ENCODE measurements at regions not wholly inside any gene's neighbourhood (a gene's known extent, or its start where the extent isn't known, plus 50 kb on each side); places are given as distances from the start of the nearest gene placed in this dataset.
"Not testable (repeated sequence)": the region's sequence is repeated elsewhere in the genome, so short reads cannot be mapped to it uniquely, and the experiment has no call there.

DNA sequence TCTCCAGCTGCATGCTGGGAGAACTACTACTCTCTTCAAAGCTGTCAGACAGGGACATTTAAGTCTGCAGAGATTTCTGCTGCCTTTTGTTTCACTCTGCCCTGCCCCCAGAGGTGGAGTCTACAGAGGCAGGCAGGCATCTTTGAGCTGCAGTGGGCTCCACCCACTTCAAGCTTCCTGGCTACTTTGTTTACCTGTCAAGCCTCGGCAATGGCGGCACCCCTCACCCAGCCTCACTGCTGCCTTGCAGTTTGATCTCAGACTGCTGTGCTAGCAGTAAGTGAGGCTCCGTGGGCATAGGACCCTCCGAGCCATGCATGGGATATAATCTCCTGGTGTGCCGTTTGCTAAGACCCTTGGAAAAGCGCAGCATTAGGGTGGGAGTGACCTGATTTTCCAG is 61.7 kb downstream of the DMRTA1 start:
- not testable (repeated sequence) for DNase-seq (ENCODE audit: low spot score)

DNA sequence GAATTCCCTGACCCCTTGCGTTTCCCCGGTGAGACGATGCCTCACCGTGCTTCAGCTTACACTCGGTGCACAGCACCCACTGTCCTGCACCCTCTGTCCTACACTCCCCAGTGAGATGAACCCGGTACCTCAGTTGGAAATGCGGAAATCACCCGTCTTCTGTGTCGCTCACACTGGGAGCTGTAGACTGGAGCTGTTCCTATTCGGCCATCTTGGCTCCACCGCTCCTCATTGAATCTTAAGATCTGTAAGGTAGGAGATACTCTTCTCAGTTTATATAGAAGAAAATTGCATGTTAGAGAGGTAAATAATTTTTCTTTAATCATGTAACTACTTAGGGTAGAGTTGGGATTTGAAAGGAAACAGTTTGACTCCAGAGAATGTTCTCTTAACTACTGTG is 62.2 kb downstream of the DMRTA1 start:
- DNase-seq (ENCODE audit: low spot score): no peak

DNA sequence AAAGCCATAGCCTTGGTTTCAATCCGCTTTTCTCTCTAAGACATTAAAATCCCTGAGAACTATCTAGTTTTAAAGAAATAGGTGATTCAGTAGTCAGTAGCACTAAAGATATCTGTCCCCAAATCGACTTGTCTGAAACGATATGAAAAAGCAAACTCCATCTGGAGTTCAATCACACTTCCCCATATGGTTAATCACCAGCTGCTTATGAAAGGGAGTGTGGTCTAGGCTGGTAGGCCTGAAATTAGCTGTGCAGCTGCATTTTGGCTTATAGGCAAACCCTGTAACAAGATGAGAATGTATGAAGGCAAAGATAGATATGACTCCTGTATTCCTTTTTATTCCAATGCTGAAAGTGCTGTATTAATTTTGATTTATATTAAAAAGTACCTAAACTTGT is 65.9 kb downstream of the DMRTA1 start:
- no peak for DNase-seq (ENCODE audit: low spot score)

DNA sequence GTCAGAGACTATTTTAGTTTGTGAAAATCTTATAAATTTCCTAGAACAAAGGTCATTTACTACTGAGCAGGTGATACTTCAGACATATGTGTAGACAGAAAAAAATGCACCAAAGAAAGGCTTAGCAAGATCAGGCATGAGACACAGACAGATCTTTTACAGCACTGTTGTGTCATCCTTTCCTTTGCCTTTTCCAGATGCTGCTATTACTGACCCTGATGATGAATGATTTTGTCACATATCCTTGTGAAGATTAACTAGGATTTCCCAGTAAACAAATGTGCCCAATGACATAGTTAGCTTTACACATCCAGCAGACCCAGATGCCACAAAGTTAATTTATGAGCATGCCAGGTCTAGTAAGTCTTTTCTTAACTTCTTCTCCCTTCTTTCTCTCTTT is 68.2 kb downstream of the DMRTA1 start:
- no peak for DNase-seq (ENCODE audit: low spot score)

DNA sequence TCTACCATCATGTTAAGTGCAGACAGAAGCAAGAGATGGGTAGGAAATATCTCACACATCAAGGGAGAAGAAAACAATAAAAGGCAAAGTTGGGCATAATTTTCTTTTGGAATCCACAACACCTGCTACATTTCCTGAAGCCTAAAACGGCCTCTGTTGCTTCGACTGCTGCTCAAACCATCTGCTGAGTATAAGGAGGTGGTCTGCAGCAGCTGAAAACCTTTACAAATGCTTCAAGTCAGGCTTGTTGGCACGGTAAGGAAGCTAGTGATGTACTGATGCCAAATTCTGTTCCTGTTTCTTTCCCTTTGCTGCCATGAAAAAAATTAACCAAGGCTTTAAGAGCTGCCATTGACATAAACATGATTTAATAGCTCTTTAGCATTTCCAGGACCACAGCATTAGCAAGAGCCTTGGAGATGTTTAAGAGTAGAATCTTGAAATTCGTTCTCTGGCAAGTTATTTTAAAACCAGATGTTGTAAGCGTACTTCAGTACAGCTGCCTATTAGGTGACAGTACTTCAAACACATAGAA is 75.6 kb downstream of the DMRTA1 start:
- DNase-seq (ENCODE audit: low spot score): no peak

DNA sequence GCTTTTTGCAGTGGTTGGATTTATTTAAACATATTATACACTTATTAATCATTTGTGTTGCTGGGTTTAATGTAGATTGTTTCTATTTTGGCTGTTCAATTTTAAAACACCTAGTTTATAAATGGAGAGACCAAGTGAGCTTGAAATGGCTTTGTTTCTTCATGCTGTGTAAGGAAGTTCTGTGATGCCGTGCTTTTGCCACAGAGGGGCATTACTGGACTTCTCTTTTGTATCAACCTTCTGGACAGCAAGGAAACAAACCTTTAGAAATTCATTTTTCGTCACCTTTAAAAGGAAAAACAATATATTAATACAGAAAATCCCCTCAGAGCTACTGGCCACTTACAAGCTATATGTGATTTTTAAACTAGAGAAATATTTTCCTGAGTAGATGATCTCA is 81.9 kb downstream of the DMRTA1 start:
- DNase-seq (ENCODE audit: low spot score): no peak

DNA sequence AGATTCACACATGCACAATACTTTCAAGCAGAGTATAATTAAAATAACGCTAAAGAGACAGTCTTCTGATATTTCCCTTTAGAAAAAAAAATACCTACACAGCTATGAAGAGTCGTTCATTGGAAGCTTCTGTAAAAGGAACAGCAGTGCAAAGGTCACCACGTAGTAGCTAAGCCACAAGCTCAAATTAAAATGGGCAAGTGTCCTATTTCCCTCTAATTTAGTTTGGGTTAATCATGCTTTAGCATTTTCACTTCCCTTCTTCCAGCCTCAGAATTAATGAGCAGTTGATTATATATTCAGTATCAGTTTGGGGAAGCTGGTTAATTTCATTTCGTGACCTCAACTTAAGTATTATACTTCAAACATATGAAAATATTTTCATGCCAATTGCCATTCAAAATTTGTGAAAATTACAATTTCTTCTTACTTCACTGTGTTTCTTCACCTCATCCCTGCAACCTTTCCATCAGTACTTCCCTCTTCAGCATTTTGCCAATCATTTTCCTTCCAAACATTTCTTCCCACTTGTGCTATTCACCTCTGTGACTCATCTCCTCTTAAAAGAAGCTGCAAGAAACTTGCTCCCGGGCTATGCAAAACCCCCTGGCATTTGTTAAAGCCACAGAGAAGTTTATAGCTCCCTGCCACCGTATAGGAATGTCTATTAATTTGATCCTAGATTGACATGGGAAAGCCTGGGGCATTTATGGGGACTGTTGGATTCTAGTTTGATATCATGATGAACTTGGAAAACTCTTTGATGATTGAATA is 83.0 kb downstream of the DMRTA1 start:
- no peak for DNase-seq (ENCODE audit: low spot score)

DNA sequence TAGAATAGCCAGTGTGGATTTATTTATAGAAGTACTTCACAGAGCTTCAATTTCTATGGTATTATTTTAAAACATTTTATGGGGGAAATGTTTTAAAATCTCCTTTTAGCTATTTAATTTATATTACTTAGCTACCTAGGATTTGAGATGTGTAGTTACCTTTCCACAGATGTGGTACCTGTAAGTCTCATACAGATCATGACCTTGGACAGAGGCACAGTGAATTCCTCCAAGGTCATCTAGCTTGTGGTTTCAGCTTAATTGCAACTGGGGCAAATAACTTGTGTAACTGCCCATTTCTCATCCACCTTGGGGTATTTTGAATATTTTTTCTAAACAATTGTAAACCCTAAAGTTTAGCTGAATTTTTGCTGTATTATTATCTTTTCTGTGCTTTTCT is 89.2 kb downstream of the DMRTA1 start:
- DNase-seq (ENCODE audit: low spot score): no peak

DNA sequence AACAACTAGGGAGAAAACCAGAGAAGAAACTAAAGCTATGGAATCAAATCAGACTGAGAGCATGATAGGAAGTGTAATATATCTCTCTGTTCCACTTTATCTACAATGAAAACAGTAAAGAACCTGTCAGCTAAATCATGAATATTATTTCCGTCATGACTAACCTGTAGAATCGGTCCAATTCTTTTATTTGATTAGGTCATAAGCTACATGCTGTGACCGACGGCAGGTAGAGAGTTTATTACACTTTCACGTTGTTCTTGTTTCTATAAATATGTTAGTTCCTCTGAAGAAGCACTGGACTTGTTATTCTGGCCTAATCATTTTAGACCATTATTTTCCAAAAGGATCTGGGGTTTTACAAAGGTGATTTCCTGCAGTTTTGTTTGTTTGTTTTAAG is 91.1 kb downstream of the DMRTA1 start:
- DNase-seq (ENCODE audit: low spot score): no peak

DNA sequence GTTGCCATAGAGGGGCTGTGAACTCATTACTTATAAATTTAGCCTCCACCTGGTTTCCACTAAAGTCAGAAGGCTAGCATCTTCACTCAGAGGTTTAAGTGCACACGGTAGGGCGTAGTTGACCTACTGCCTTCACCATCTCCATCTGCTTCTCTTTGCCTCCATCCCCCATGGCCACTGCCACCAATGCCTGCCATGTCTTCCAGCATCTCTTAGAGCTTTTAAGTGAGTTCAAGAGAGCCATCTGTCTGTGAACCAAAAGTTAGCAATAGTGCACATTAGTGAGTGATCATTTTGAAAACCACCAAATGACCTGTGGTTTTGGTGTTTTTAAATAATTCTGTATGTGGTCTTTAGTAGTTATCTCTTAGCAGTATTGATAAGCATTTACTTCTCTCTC is 102.0 kb downstream of the DMRTA1 start:
- DNase-seq (ENCODE audit: low spot score): no peak

DNA sequence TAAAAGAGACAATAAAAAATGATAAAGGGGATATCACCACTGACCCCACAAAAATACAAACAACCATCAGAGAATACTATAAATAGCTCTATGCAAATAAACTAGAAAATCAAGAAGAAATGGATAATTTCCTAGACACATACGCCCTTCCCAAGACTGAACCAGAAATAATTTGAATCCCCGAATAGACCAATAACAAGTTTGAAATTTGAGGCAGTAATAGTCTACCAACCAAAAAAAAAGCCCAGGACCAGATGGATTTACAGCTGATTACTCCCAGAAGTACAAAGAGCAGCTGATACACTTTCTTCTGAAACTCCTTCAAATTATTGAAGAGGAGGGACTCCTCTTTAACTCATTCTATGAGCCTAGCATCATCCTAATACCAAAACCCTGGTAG is 128.1 kb downstream of the DMRTA1 start:
- DNase-seq (ENCODE audit: low spot score): no peak

DNA sequence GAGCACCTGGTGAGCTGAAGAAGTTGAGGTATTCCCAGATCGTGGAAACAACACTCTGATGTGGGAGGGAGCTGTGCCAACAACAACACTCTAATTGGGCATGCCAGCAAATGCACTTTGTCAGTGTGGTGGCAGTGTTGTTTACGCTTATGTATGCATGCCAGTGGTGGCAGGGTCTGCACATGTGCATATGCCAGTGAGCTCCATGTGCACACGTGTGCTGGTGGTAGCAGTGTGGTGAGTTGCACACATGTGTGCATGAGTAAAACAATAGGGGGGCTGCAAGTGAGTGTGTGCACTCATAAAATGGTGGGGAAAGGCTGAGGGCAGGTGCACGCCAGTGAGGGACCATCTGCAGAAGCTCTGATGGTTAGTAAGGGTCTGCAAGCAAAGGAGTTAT is 134.2 kb downstream of the DMRTA1 start:
- DNase-seq (ENCODE audit: low spot score): no peak

DNA sequence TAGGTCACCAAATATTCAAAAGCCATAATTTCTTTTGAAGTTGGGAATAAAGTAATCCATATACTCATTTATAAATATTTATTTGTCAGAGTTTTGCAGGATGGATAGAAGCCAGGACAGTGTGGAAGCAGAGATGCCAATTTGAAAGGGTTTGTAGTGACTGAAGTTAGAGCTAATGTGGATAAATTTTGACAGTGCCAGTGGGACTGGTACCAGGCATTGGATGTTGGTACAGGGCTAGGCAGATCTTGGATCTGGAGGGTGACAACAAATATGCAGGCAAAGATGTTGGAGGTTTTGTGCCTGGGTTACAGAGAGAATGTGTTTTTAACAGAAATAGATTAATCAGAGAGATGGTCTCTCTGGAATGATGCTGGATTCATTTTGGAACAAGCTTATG is 135.6 kb downstream of the DMRTA1 start:
- no peak for DNase-seq (ENCODE audit: low spot score)

DNA sequence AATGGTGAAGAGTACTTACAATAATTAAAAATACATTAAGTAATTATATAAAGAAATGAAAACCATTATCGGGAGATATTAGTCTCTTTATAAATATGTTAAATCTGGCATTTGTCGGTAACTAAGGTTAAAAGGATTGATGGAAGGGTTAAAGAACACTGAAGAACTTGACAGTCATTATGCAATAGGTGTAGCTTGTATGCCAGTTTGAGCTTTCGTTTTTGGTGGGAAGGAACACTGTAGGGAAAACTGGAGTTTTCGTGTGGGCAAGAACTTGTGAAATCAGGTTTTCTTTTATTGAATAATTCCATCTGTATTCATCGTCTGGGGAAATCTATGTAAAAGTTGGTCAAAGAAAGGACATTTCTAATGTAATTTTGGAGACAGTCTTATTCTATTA is 142.3 kb downstream of the DMRTA1 start:
- DNase-seq (ENCODE audit: low spot score): no peak

DNA sequence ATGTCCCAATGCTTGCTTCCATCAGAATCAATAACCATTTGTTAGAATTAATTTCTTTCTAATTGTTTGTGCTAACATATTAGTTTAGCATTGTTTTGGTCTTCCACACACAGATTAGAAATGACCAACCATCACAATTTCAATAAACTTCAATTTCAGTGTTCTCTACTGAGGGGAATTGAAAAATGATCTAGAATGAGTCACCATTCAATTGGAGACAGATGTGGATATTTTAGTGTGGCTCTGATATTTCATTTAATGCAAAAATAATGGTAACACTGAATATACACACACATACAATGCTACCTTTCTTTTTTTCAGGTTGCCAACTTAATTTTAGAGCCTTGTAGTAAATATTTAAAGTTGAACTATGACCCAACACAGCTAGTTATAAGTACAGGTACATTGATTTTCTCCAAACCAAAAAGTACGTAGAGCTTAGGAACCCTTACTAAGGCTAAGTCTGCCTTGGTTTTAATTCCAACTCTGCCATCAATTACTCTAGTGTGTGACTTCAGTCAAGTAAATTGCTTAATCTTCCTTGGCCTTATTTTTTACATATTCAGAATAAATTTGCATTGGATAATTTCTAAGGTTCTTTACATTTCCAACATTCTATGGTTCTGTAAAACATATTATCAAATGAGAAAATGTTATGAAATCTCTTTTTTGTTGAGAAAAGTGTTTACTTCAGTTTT is 143.9 kb downstream of the DMRTA1 start:
- DNase-seq (ENCODE audit: low spot score): no peak

DNA sequence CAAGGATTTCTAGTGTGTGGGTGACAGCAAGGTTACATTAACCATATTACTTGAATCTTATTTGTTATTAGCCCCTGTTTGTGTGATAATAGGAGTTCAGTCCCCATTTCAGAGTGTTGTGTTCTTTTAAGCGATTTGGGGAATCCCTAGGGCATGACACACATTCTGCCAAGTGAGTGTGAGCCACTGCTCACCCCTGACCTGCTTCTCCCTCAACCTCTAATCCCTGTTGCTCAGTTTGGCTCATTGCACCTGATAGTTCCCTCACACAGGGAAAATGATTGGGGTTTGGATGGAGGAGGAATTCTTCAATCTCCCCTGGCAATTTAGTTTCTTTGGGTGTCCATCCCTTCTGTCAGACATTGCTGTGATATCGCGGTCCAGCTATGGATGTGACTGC is 149.2 kb downstream of the DMRTA1 start:
- DNase-seq (ENCODE audit: low spot score): no peak

DNA sequence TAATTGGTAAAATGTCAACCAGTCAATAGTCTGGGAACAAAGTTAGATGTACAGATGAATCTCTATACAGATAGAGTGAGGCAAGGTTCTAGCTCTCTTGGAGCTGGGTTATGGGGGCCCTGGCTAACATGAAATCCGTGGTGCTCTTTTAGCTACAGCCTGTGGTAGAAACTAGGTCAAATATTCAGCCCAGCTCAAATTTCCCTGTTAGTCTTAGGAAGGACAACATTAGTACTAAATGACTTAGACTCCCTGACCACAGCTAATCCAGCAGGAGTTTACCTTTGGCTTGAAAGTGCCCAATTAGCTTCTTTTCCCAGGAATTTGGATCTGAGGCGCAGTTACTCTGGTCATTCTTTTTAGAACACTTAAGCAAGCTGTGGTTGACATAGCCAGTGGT is 170.5 kb downstream of the DMRTA1 start:
- no peak for DNase-seq (ENCODE audit: low spot score)

DNA sequence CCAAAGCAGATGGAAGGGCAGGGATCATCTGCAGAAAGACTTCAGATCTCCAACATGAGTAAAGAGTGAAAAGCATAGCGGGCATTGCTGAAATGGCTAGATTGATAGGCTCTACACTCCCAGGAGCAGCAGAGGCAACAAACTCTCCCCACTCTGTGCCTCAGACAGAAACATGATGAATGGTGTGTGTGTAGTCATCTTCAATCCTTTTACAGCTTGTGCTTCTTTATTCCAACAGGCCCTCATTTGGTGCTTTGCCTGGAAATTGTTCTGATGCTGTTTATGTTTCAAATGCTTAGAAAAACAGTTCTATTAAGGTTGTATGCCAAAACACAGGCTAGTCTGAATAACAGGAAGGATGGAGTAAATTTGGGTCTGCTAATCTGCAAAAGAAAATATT is 176.2 kb downstream of the DMRTA1 start:
- DNase-seq (ENCODE audit: low spot score): no peak

DNA sequence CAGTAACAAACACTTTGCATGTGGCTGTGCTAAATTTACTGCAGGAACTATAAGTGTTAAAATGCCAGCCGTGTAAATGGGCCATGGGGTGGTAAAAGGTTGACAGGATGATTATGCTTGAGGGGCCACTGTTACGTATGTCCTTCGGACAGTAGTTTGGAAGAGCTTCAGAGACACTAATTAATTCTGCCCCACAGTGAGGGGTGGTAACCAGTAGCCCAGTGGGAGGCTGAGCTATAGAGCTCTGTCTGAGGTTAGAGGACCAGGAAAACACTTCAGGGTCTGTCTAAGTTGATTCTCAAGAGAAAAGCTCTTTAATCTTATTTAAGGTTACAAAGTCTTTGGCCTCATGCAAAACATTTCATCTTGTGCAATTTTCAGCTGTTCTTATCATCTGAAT is 176.6 kb downstream of the DMRTA1 start:
- DNase-seq (ENCODE audit: low spot score): peak; percentile 9

DNA sequence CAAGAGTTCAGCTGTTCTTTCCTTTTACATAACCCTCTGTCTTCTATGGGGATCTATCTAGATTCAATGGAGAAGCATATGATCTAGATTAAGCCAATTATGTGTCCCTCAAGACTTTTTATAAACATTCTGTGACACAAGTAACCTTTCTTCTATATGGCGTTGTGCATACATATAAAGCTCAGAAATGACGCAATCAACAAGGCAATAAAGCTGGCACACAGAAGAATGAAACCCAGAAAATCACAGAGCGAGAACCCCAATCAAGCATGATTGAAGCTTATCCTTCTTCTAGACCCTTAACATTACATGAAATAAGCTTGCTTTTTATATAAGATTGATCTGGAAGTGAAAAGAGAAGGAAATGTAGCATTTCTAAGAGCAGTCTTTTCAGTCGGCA is 178.9 kb downstream of the DMRTA1 start:
- DNase-seq (ENCODE audit: low spot score): no peak

DNA sequence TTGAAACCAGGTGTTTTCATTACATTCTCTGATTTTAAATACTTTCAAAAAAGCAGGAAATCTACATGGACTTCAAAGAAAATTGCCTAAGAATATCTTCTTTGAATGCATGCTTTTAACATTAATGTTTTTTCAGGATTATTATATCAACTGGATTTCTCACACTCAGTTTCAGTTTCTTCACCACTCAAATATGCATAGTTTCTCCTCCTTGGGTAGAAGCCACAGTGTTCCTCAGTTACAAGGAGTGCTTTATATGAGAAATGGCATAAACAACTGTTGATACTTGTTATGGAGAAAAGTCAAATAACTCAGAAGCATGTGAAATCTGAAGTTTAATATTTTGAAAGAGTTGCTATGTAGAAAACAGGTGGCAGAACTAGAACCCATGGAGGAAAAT is 196.9 kb downstream of the DMRTA1 start:
- no peak for DNase-seq (ENCODE audit: low spot score)

DNA sequence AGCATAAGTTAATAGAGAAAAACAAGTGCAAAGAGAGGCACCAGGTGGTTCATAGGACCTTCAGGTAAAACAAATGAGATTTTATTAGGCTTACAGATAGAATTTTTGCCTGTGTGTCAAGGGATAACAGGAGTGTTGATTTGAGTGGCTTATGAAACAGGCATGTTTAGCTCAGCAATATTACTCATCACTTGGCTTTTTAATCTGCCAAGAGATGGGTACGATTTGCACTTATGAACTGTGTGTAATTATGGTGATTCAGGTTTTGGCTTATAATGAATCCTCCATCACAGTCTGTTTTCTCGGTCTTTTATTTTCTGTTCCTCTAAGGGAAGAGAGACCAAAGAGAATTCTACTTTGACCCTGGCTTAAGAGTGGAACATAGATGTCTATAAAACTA is 199.3 kb downstream of the DMRTA1 start:
- no peak for DNase-seq (ENCODE audit: low spot score)

DNA sequence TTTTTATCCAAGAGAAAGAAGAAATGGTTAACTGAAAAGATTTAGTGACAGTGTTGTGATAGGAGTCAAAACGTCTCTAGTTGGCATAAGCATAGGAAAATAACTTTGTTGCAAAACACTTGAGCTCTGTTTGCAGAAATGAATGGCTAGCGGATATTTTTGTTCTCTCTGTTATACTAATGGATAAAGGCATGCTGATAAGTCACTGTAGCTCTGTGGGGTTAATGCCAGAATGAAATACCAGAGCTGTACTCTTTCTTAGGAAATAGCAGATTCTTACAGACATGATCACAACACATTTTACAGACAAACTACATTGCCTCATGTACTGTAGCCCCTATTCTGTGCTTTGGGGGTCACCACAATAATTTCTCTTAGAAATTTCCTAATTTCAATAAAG is 202.8 kb downstream of the DMRTA1 start:
- DNase-seq (ENCODE audit: low spot score): no peak

DNA sequence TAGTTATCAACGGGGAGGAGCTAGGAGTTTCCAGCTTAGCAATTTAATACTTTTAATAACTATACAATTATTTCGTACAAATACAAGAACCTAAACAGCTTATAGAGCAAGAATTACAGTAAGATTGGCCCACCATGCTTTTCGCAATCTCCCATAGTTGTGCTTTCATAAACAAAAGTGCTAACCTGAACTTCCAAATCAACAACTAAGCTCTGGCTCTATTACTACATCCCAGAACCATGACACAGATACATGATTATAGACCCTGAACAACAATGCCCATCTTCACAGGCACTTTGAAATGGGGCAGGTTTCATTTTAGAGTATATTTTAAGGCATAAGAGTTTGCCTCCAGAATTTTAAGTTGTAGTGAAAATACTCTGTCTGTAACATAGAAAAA is 203.5 kb downstream of the DMRTA1 start:
- no peak for DNase-seq (ENCODE audit: low spot score)
